Spleen (tissue), 7 donors: ENCODE measurements at regions not wholly inside any gene's neighbourhood (a gene's known extent, or its start where the extent isn't known, plus 50 kb on each side); places are given as distances from the start of the nearest gene placed in this dataset.

Source experiments
- POLR2AphosphoS5 ChIP-seq, 3 donors: sonication (generic); formaldehyde crosslinking; IDR thresholded peaks; one replicate each; pipeline ENCODE4 v1.5.1; 2017; ENCODE audit warnings: antibody characterized with exemption in 3 of 3
- TF ChIP-seq, protein P1 (sequence below), 11 experiments: fragments of 200-600 bp in 7 of 11; fragments of 450-650 bp in 4 of 11; sonication (generic) in 4 of 11; IDR thresholded peaks in 8 of 11; conservative IDR thresholded peaks in 3 of 11; 1 replicate in 7 of 11; 2 replicates in 4 of 11; pipeline versions ENCODE4 v1.4.0 to v1.8.0; 2016 to 2021; ENCODE audit warnings: antibody characterized with exemption in 11 of 11, inconsistent platforms in 4 of 11, mild to moderate bottlenecking in 1 of 11
- donor health status: DM: no; HTN: no; CAD: no; lungs with moderate emphysema.
- donor health status: DM: no; HTN: no; CAD: no.
- donor health status: DM: no; HTN: no; CAD: no.

GRCh38 chr2:120919216-120919615 lies 183.5 kb downstream of the GLI2 start:
- TF ChIP-seq, protein P1, sequence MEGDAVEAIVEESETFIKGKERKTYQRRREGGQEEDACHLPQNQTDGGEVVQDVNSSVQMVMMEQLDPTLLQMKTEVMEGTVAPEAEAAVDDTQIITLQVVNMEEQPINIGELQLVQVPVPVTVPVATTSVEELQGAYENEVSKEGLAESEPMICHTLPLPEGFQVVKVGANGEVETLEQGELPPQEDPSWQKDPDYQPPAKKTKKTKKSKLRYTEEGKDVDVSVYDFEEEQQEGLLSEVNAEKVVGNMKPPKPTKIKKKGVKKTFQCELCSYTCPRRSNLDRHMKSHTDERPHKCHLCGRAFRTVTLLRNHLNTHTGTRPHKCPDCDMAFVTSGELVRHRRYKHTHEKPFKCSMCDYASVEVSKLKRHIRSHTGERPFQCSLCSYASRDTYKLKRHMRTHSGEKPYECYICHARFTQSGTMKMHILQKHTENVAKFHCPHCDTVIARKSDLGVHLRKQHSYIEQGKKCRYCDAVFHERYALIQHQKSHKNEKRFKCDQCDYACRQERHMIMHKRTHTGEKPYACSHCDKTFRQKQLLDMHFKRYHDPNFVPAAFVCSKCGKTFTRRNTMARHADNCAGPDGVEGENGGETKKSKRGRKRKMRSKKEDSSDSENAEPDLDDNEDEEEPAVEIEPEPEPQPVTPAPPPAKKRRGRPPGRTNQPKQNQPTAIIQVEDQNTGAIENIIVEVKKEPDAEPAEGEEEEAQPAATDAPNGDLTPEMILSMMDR (IDR thresholded peaks at IDR 0.05 in 8 of 11, conservative IDR thresholded peaks at IDR 0.05 in 3 of 11), result no peak
- no peak for TF ChIP-seq POLR2AphosphoS5 (IDR thresholded peaks at IDR 0.05)
